MV-4-11 (cell line): ENCODE measurements at regions not wholly inside any gene's neighbourhood (a gene's known extent, or its start where the extent isn't known, plus 50 kb on each side); places are given as distances from the start of the nearest gene placed in this dataset.
"Not testable (repeated sequence)": the region's sequence is repeated elsewhere in the genome, so short reads cannot be mapped to it uniquely, and the experiment has no call there.

Experiments
- DNase-seq: peaks from one replicate; lab custom pipeline; 2025; lab: John Stamatoyannopoulos, UW

DNA sequence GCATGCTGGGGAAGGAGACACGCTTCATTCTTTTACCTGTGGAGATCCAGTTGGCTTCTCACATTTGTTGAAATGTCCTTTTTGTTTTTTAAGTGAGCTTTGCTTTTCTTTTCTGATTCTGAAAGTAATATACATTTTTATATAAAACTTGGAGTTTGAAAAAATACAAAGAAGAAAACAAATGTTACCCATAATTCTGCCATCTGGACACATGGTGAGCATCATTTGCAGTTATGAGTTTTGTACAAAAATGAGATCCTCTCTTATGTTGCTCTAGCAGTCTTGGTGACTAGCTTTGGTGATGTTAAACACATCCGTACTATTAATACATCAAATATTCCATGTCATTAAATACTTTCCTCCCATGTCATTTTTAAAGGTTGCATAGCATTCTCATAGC is 101.1 kb upstream of the OTOS start:
- DNase-seq = no peak

DNA sequence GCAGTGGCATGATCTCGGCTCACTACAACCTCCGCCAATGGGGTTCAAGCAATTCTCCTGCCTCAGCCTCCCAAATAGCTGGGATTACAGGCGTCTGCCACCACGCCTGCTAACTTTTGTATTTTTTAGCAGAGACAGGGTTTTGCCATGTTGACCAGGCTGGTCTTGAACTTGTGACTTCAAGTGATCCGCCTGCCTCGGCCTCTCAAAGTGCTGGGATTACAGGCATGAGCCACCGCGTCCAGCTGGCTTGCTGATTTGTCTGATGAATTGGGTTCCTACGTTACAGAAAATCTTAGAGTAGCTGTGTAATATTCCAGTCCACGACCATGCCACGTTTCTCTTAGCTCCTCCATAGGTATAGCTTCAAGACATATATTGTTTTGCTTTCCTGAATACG is 102.6 kb upstream of the OTOS start:
- not testable (repeated sequence) for DNase-seq

DNA sequence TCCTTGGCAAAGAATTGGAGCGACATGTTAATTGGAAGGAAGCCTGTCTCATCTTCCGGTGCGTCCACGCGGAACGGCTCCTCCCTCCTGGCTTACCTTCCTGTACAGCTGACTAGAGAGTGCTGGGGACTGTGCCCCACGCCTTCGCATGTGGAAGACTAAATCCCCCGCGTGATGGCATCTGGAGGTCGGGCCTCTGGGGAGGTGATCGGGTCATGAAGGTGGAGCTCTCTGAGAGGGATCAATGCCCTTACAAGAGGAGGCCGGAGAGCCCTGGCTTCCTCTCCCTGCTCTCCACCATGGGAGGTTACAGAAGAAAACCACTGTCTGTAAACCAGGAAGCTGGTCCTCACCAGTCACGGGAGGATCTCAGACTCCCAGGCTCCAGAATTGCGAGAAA is 104.1 kb upstream of the OTOS start:
- peak; percentile 25 for DNase-seq

DNA sequence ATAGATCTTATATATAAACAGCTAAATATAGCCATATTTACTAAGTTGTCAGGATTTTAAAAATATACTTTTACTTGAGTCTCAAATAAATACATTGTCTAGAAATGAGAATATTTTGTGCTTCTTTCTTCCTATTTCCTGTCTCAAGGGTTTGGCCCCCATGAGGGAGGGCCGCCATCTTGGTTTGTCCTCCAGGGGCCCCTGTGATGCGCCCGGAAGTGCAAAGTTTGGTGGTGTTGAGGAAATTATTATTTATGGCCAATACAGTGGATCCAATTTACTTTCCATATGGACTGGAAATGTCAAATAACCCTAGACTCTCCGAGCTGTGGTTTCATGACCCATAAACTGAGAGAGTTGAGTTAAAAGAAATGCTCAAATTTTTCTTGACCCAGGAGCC is 104.7 kb upstream of the OTOS start:
- no peak for DNase-seq

DNA sequence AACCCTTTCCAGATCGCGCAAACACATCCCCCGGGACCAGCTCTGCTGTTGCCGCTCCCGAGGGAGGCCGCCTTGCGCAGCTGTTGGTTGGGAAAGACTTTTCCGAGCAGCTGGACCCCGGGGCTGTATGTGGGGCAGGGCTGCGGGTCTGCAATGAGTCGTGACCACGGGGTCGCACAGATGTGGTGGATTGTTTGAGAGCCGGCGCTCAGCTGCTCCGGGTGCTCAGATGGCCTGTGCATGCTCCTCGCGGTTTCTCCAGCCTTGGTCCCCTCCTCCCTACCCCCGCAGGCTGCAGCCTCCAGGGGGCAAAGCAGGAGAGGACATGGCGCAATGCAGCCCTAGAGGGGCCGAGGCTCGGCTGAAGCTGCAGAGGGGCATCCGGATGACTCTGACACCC is 105.2 kb upstream of the OTOS start:
- DNase-seq = no peak

DNA sequence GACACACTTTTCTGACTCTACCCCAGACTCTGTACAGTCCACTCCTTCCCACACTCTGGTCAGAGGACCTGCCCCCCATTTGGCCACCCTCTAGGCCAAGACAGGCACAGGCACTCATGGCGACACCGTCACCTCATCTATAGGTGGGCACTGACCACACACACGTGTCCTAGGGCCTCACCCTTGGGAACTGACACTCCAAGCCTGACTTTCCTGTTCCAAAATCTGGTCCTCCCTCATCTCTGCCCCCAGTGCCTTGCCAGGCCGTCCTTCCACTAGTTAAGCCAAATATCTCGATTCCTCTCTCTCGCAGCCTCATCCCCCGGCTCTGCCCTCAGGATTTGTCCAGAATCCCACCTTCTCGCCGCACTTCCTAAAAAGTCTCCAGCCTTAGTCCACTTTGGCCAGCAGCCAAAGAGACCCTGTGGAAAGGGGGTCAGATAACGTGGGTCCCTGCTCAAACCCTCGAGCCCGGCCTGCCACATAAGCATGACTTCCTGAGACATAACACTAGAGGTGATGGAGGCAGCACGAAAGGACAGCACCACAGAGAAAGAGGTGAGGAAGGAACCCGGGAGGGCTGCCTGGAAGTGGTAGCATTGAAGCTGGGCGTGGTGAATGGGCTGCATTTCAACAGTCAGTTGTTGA is 105.8 kb upstream of the OTOS start:
- no peak for DNase-seq

DNA sequence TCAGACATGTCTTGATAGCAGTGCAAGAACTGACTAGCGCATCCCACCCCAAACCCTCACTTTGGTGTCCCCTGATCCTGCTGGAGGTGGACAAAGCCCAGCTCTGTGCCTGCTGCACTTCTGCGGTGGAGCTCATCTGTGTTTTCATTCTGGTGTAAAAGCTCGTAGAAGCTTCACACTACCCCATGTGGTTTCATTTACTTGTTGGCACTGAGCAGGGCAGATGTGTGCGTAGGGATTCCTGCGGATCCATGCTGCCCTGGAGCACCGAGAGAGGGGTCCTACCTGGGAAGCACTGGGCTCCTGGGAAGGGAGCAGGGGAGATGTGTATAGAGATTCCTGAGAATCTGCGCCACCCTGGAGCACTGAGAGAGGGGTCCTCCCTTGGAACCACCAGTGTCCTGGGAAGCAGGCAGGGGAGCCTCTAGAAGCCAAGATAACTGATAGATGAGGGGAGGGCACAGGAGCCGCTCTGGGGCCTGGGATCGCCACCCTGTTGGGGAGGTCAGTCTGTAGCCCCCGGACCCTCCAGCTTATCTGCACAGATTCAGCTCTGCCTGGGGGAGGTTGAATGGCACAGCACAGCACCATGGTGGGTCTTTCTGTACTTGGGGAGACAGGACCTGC is 106.9 kb upstream of the OTOS start:
- no peak for DNase-seq

DNA sequence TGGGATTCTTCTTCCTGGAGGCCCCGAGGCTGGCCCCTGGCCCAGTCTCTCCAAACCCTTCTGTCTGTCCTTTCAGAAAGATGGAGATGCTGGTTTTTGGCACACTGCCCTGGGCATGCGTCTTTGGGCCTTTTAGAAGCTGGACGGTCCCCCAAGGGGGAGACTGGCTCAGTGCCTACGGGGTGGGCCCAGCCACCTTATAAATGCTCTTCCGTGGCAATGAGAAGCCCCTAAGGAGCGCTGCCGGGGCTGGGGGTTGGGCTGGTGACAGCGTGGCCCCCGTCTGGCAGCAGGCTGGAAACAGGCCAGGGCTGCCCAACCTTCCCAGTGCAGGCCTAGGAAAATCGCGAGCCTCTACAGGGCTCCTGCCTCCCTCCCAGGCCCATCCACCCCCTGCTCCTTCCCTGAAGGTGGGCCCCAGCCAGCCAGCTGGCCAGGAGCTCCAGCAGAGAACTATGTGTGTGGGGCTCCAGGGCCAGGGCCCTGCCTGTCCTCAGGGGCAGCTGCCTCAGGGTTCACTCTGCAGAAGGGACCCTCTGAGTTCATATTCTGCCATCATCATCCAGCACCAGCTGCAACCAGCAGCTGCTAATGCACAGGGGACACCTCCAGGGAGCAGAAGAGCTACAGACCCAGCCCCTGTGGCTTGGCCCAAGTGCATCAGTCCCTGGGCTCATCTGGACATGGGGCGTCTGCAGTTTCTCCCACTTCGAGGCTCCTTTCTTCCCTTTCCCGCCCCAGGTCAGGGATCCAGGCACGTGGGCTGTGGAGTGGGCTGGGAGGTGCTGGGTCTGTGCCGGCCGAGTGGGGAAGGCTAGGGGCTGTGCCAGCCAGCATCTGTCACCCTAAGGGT is 107.6 kb upstream of the OTOS start:
- DNase-seq = no peak

DNA sequence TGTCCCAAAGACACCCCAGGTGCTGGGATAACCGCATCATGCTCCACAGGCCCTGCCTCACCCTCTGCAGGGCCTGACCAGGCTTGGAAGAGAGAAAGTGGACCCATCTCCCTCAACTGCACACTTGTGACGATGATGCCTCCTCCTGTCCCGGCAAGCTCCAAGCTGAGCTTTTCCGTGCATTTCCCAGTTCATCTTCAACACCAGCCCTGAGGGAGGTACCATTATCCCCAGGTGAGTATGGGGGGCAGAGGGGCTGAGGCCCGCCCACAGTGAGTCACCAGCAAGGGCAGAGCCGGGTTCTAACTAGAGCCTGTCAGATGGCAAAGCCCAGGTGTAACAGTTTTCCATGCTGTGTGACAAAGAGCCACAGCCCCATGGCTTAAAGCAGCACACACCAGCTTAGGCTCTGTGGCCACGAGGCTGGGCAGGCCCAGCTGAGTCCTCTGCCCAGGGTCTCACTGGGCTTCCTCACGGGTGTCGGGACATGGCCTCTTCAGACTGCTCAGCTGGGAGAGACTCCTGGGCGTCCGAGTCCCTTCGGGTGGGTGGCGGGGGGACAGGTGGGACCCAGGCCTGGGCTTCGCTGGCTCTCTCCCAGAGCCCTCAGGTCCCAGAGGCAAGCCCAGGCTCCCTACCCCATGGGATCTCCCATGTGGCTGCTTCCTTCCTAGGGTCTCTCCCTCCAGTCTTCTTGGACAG is 108.4 kb upstream of the OTOS start:
- no peak for DNase-seq

DNA sequence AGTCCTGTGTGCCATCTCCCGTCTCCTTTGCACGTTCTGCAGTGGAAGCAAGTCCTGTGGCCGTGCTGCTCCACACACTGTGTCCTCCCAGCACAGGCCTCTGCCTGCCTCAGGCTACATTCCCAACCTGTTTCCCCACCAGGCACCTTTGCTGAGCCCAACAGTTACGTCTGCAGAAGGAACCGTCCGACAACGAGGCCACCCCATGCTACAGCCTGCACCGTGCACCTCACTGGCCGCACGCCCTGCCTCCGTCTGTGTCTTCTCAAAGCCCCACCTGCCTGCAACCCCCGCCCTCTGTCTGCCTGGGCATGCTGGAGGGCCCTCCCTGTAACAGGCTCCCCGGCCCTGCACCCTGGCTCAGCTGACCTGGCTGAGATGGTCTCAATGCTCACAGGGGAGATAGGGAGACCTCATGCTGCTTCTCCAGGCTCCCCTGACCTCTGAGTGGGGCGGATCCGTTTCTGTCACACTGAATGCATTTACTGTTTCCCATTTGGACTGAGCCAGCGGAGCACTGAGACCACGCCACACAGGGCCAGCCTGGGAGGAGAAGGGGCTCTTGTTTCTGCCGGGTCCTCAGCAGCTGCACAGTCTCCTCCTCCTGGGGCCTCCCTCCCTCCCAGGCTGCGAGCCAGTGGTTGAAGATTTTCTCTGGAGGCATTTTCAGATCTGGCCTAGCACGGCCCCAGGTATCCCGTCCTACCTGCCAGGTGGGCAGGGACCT is 109.1 kb upstream of the OTOS start:
- DNase-seq = no peak

DNA sequence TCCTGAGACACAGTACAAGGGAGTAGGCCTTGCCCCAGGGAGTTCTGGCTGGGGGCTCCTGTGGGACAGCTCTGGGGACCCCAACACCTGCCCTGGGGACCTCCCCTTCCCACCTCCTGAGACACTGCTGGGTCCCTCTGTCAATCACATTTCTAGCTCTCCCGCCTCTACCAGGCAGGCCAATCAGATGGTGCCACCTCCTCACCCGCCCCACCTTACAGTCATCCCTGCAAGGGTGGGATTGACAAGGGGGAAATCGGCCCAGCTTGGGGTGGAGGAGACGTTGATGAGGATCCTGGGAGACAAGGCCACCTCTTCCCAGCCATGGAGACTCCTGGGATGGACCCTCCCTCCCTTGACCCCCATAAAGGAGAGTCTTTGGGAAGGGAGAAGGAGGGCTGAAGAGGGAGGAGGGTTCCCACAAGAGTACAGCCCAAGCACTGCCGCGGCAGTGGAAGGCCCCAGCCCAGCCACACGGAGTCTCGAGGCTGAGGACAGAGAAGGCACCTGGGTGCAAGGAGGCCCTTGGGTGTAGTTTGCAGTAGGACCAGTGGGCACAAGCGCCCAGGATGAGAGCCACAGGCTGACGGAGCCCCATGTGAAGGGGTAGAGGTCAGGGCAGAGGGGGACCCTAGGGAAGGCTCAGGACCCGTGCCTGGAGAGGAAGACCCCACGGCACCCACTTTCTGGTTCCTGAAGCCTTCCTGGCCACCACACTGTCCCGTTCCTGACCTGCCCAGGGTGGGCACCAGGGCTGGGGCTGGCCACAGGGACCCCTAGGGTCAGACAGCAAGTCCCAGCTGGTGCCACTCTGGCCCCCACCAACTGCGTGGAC is 109.9 kb upstream of the OTOS start:
- DNase-seq = no peak

DNA sequence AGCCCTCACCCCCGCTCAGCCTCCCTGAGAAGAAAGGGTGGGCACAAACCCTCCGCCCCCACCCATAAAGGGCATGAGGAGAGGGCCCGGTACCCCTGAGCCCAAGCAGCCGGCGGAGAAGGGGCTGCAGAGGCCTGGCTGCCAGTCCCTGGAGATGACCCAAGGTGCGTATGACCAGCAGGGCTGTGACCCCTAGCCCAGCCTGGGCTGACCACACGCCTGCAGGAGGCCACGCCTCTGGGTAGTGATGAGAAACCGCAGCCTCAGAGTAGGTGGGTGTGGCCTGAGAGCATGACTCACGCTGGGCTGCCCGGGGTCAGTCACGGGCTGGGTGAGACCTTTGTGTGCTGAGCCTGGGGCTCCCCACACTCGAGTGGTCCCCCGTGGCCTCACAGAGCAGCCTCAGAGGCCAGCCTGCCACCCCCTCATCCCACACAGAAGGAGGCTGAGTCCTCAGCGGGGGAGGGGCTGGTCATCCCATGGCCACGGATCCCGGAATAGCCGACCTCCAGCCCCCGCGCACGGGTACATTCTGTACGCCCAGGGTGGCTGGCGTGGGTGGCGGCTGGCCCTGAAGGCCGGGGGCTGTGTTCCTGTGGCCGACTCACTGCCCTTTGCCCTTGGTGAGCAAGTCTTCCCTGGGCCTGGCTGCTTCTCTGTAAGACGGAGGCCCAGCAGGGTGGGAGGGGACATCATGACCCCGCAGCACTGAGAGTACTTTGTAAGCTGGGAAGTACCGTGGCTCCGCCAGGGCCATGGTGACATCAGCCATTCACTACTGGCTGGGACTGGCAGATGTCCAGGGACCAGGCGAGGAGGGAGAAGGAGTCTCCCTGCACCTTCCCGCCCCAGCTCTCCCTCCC is 110.8 kb upstream of the OTOS start:
- DNase-seq = peak; percentile 83

DNA sequence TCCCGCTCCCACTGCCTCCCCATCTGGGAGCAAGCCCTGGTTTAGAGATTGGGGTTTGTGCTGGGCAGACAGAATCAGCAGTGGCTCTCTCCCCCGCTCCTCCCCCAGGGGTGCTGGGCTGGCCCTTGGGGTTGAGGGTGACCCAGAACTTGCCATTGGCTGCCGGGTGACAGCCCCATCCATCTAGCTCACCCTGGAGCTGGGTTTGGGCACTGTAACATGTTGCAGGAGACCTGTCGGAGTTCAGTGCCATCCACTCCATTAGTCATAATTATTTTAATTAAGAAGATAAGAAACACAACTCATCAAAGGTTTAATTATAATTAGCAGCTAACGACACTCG is 111.4 kb upstream of the OTOS start:
- no peak for DNase-seq

DNA sequence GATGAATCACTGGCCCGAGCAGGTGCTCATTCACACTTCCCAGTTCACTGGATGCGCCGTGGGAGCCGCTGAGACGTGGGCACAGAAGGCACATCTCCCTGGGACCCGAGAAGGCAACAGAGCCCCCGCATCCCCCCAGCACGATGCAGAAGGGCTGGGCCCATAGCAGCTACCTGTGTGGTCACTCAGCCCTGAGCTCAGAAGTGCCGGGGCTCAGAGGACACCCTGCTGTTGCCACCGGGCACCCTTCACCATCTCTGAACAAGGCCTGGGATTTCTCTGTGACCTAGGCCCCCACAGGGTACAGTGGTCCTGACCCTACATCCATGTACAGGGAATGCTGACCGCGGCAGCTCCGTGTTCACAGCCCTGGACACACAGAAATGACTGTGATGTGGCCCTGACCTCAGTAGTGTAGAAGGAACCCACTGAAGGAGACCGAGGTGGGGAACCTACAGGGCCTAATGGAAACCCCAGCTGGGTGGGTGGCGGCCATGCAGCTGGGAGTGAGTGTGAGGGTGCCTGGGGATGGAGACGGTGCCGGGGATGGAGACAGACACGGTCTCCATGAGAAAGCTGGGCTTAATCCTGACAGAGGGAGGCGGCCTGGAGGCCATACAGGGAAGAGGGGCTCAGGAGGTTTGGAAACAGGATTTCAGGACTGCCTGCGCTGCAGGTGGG is 111.9 kb upstream of the OTOS start:
- DNase-seq = no peak

DNA sequence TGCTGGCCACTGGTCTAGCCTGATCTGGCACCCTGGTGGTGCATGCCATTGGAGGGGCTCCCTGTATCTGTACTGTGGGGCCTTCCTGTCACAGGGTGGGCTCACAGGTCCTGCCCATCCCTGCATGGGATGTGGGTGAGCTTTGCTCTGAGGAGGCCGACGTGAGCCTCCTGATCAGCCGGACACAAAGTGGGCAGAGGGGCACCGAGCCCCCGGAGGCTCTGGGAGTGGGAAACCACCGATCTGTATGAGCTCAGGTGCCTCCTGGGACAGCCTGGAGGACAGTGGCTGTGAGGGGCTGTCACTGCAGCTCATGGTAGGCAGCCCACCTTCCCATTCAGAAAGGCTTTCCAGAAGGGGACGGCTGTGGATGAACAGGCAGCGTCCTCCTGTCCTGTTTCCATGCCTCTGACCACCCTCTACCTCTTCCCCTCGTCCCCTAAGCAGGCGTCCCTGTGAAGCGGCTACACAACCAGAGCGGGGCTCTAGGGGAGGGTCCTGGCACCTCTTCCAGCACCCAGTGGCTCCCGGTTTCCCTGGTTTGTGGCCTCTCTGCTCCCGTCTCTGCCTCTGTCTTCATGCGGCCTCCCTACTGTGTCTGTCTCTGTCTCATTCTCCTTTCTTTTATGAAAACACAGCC is 112.5 kb upstream of the OTOS start:
- DNase-seq = no peak

DNA sequence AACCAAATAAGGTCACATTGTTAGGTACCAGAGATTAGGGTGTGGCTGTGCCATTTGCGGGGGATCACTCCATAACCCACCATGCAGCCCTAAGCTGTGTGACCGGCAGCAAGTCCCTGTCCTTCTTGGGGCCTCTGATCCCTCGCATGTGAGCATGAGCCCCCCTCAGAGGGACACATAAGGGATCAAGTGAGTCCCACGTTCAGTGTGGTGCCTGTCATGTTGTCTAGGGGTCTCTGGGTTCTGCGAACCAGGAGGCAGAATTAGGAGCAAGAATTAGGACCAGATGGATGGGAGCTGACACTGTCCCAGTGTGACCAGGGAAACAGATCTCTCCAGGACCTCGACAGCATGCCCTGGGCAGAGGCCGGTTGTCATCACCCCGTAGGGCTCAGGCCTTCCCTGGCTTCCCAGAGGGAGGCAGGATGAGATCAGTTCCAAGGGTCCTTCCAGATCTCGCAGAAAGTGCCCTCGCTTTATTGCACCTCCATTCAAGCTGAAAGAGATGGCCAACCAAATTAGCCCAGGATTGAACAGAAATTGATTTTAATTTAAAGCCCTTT is 113.2 kb upstream of the OTOS start:
- DNase-seq = no peak

DNA sequence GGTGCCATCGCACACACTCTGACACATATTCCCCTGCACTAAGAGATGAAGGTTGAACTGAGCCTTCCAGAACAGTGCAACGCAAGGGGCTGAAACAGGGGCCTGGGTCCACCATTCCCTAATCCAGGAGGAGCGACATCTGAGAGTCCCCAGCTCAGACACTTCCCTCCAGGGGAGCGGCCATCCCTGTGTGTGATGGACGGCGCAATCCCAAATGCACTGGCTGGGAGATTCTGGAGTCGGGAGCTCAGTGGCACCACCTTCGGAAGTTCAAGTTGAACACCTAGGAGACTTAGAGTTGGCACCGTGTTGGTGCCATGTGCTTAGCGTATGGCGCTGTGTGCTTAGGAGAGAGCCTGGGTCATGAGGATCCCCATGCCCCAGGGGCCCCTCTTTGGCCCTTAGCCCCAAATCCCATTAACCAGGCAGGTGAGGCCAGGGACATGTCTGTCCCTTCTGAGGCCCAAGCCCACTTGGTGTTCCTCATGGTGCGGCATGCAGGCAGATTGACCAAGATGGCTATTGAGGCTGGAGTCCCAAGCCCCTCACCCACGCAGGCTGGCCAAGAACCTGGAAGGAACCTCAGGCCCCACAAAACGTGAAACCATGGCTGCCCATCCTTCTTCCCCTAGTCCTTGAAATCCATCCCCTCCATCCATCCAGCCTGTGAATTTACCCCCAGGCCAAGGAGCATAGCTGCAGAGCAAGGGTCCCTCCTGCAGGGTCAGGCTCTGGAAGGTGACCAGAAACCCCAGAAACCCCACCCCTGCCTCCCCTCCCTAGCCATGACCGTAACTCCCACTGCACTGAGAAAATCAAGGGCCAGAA is 114.1 kb upstream of the OTOS start:
- no peak for DNase-seq

DNA sequence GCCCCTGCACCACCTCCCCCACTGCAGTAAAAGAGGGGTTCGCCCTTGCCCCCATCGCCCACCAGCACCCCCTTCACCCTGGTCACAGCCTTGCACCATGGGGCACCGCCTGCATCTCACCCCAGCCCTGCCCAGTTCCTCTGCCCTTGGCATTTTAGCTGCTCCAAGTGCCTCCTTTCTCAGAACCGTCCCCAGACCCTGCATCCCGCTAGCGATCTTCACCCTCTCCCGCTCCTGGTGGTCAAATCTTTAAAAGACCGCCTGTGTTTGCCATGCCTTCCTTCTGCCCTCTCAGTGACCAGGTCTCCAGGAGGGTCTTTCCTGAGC is 114.7 kb upstream of the OTOS start:
- no peak for DNase-seq
